H54 (cell line): ENCODE measurements at regions not wholly inside any gene's neighbourhood (a gene's known extent, or its start where the extent isn't known, plus 50 kb on each side); places are given as distances from the start of the nearest gene placed in this dataset.

ENCODE experiments used
- DNase-seq: peaks from one replicate; pipeline ENCODE4 v3.0.0; 2011; ENCODE audit warnings: low spot score, mixed read lengths; ENCODE audit not compliant: insufficient read length
- FAIRE-seq: peaks from 3 replicates; lab custom pipeline; 2011; peaks lifted over from hg19 to GRCh38; lab: Jason Lieb, UNC
- POLR2A ChIP-seq: IDR thresholded peaks from 2 replicates; pipeline ENCODE4 v1.6.1; 2011; ENCODE audit warnings: low read depth, mild to moderate bottlenecking, low read length

DNA sequence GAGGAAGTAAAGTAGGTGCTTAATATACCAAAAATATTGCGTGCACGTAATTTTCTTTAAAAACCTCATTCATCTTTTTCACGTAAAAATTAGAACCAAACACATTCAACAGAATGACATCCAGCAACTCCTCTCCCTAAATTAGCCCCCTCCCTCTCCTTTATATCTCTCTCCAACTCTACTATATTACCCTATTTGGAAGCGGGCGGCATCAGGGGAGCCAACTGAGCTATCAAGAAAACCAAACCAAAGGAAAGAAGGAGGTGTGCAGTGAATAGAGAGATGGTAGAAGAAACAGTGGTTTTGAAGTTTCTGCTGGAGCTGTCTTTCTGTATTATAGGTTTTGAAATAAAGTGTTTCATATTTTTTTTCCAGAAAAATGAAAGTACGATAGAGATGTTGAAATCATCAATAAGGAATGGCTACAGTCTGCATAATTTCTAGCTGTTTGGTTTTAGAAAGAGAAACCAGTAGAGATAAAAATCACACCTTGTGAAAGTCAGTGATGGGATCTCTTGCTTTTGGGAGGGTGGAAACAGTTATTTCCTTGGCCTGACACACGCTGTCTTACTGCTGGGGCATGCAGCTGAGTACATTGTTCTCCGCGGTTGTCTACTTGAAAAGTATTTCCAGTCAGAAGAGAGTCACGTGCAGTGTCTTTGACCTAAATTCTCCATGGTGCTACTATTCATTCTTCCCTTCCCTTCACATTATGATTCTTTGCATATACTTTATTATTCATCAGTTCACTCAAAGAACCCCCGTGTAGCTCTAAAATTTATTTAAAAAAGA is 94.1 kb upstream of the WDR17 start:
- DNase-seq (no peak), FAIRE-seq (no peak)
- TF ChIP-seq POLR2A: no peak

- TF ChIP-seq POLR2A: no peak
- DNase-seq (no peak), FAIRE-seq (no peak)
Measured at GRCh38 chr4:175973027-175973923, 92.4 kb upstream of the WDR17 start.

DNA sequence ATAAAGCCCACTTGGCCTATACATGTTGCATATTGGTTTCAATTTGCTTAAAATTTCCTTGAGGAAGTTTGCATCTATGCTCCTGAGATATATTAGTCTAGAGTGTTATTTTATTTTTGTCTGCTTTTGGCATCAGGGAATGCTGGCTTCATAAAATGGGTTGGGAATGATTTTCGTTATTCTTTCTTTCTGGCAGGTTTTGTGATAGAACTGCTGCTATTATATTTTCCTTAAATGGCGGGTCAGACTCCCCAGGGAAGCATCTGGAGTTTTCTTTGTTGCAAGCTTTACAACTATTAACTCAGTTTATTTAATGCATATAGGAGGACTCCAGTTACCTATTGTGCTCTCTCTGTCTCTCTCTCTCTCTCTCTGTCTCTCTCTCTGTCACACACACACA is 82.0 kb upstream of the WDR17 start:
- TF ChIP-seq POLR2A: no peak
- DNase-seq: no peak
- FAIRE-seq: no peak

GRCh38 chr4:175986668-175987067 is 79.0 kb upstream of the WDR17 start:
- no peak for TF ChIP-seq POLR2A
- FAIRE-seq (no peak), DNase-seq (no peak)

GRCh38 chr4:175988511-175988910 is 77.1 kb upstream of the WDR17 start:
- no peak for DNase-seq
- FAIRE-seq: no peak
- TF ChIP-seq POLR2A: no peak

DNA sequence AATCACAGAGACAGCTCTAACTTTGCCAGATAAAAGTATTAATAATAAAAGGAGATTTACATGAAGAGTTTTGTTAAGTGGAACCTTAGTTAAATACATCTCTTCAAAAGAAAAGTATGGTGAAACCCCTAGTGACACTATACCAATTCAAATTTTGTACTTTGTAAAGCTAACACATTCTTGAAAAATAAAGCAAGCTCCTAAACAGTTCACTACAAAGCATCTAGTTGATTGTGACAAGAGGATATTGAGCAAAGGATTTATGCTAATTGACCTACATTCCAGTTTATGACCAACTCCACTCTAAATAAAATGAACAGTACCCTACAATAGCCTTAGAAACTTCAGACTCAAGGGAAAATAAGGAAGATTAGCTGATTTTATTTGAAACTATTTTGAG is 69.4 kb upstream of the WDR17 start:
- FAIRE-seq (no peak), DNase-seq (no peak)
- no peak for TF ChIP-seq POLR2A

GRCh38 chr4:175997291-175997690 is 68.3 kb upstream of the WDR17 start:
- DNase-seq (no peak), FAIRE-seq (no peak)
- TF ChIP-seq POLR2A: no peak

DNA sequence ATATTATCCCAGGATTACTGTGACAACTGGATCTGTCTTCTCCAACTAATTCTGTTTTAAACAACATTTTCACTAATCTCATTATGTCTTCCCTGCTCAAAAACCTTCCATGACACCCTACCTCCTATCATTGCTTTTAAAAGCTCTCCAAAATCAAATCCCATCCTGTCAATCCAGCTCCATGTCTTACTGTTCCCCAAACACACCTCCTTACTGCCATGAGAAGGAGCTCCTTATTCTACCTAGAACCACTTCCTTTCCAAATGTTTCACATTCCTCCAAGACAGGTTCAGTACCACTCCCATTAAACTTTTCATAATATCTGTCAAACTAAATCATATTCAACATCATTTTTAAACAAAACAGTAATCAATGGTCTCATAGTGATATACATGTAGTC is 66.9 kb upstream of the WDR17 start:
- no peak for TF ChIP-seq POLR2A
- DNase-seq (no peak), FAIRE-seq (no peak)

- FAIRE-seq: no peak
- no peak for TF ChIP-seq POLR2A
- no peak for DNase-seq
Measured at GRCh38 chr4:175999944-176000343, 65.7 kb upstream of the WDR17 start.

- peak; percentile 6 for DNase-seq
Measured at GRCh38 chr4:176001151-176002006, 64.3 kb upstream of the WDR17 start.

DNA sequence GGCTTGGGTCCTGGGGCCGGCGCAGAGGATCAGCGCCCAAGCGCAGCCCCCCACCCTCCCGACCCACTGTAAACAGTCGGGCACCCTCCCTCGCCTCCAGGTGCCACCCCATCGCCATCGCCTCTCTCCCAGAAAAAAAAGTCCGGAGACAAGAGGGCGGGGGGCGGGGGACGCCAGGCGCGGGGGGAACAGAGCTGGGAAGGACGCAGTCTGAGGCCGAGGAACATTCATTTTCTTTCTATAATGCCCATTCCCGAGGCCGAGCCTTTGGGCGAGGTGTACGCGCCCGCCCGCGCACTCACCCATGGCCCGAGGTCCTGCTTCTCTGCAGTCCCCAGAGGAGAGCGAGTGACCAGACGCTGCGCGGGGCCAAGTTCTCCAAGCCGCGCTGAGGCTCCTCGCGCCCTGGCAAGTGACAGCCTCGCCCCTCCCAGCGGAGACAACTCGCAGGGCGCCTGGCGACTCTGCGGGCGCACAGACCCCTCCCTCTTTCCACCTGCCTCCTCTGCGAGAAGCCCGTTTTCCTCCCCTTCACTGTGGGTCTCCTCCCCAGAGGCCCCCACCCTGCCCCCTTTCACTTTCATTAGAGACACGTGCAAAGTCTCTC is 63.5 kb upstream of the WDR17 start:
- no peak for TF ChIP-seq POLR2A
- DNase-seq: peak; percentile 35
- no peak for FAIRE-seq

More at GRCh38 chr4:176001151-176002006, 64.3 kb upstream of the WDR17 start:
- TF ChIP-seq POLR2A: no peak
- no peak for FAIRE-seq

GRCh38 chr4:176005766-176006165 is 59.9 kb upstream of the WDR17 start:
- no peak for TF ChIP-seq POLR2A
- FAIRE-seq (no peak), DNase-seq (no peak)

DNA sequence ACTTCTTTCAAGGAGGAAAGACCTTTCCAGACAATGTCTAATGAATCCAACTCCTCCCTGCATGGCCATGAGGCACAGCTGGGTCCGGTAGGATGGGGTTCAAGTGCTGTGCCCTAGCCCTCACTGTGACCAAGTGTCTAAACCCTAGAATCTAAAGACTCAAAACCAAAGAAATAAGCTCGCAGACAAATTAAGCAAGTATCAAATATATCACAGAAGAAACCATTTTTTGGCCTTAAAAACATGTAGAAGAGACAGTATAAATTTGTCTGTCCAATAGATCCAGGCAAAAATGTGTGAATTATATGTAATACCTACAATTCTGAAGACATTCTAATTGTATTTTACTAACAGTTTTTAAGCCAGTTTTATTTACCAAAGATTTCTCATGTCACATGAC is 56.4 kb upstream of the WDR17 start:
- FAIRE-seq (no peak), DNase-seq (no peak)
- no peak for TF ChIP-seq POLR2A
